ENCODE measurements at regions not wholly inside any gene's neighbourhood (a gene's known extent, or its start where the extent isn't known, plus 50 kb on each side); places are given as distances from the start of the nearest gene placed in this dataset.

DNA sequence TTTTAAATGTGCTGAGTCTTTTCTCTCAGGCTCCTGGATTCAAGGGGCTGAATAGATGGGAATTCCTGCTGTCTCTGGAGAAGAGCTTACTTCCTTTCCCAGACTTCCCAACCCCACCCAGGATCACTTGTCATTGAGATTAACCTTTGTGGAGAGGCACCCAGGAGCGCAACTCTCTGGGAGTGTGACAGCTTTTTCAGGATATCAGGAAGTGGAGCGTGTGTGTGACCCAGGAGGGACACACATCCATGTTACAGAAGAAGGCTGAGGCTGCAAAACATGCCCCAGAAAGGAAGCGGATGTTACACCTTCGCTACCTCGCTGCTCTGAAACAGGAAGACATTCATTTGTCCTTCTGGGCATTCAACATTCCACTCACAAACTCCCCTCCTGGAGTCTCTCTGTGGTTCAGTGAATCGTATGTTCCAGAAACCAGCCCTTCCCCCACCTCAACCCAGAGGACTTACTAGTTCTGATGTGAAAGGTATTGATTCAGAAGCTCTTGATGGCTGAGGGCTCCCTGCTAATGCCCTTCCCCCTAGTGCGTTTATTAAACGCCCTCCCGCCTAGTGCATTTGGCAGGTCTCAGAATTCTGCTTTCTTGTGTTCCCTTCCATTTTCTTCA lies 523.9 kb downstream of the TNS1 start:
- Histone ChIP-seq H3K27me3 (ENCODE audit: control insufficient read depth in 1 of 2, insufficient read depth in 2 of 2, low read length in 1 of 2) (no peaks in the 10 kb centered on the region), H3K36me3 (ENCODE audit: control insufficient read depth in 1 of 2, insufficient read depth in 2 of 2, low read length in 1 of 2) (no peaks in the 10 kb centered on the region), H3K9me3 (ENCODE audit: control insufficient read depth, low read length) (no peaks in the 10 kb centered on the region), H3K4me1 (ENCODE audit: control insufficient read depth in 1 of 2, insufficient read depth in 2 of 2, low read length in 2 of 2) (no peaks in the 10 kb centered on the region), H3K27ac (ENCODE audit: low read depth in 1 of 2, low read length in 2 of 2) (no peak overlapping the region), H3K4me3 (ENCODE audit: low read length in 2 of 2) (no peak overlapping the region)
- no peak for DNase-seq
- 90 to 92% methylated on average over 9 of the region's 9 CpGs for WGBS, 2 donors
- intact Hi-C loops (cut with DNase I), result no loop called here
- no peak for ATAC-seq (ENCODE audit: low FRiP score)

DNA sequence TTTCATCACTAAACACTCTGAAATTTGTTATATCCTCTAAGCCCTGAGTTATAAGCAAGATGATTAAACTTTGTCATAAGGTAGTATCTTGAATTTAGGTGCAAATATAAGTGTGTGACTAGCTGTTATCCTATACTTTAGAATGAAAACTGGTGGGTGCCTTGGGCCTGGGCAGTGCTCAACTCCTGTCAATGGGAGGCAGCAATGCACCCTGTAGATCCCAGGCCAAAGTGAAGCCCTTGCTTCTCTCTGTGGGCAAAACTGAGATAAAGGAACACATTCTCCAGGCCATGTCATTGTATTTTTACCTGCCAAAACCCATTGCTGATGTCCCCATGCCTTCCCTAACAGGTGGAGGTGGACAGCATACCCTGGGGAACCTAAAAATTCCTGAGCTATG lies 525.2 kb downstream of the TNS1 start:
- DNase-seq, result no peak
- H3K36me3 ChIP-seq (ENCODE audit: control insufficient read depth in 1 of 2, insufficient read depth in 2 of 2, low read length in 1 of 2), result no peaks in the 10 kb centered on the region
- H3K27me3 ChIP-seq (ENCODE audit: control insufficient read depth in 1 of 2, insufficient read depth in 2 of 2, low read length in 1 of 2), result no peaks in the 10 kb centered on the region
- no peak overlapping the region for H3K4me3 ChIP-seq (ENCODE audit: low read length in 2 of 2)
- no peaks in the 10 kb centered on the region for H3K9me3 ChIP-seq (ENCODE audit: control insufficient read depth, low read length)
- no peaks in the 10 kb centered on the region for H3K4me1 ChIP-seq (ENCODE audit: control insufficient read depth in 1 of 2, insufficient read depth in 2 of 2, low read length in 2 of 2)
- no peak for ATAC-seq (ENCODE audit: low FRiP score)
- no peak overlapping the region for H3K27ac ChIP-seq (ENCODE audit: low read depth in 1 of 2, low read length in 2 of 2)
- intact Hi-C loops (cut with DNase I), result no loop called here

DNA sequence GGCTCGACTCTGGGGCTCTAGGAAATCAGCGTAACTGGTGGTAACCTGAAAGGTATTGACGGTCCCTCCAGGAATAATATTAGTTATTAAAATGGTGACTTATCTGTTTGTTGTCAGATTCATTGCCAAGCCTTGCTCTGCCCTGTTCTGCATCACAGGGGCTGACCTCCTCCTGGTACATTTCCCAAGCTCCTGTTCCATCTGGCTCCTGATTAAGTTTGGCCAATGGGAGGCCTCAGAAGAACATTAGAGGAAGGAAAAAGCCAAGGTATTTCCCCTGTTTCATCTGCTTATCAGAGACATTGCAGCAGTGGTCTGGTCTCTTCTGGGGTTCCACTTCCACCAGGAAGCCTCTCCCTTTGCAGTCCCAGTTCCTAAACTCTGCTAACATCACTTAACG lies 527.0 kb downstream of the TNS1 start:
- no peaks in the 10 kb centered on the region for H3K36me3 ChIP-seq (ENCODE audit: control insufficient read depth in 1 of 2, insufficient read depth in 2 of 2, low read length in 1 of 2)
- H3K4me1 ChIP-seq (ENCODE audit: control insufficient read depth in 1 of 2, insufficient read depth in 2 of 2, low read length in 2 of 2), result no peaks in the 10 kb centered on the region
- no peak overlapping the region for H3K4me3 ChIP-seq (ENCODE audit: low read length in 2 of 2)
- 95 to 97% methylated on average over 4 of the region's 4 CpGs for WGBS, 2 donors
- H3K27ac ChIP-seq (ENCODE audit: low read depth in 1 of 2, low read length in 2 of 2), result no peak overlapping the region
- H3K27me3 ChIP-seq (ENCODE audit: control insufficient read depth in 1 of 2, insufficient read depth in 2 of 2, low read length in 1 of 2), result no peaks in the 10 kb centered on the region
- H3K9me3 ChIP-seq (ENCODE audit: control insufficient read depth, low read length), result no peaks in the 10 kb centered on the region
- DNase-seq, result no peak
- intact Hi-C loops (cut with DNase I), result no loop called here
- no peak for ATAC-seq (ENCODE audit: low FRiP score)

DNA sequence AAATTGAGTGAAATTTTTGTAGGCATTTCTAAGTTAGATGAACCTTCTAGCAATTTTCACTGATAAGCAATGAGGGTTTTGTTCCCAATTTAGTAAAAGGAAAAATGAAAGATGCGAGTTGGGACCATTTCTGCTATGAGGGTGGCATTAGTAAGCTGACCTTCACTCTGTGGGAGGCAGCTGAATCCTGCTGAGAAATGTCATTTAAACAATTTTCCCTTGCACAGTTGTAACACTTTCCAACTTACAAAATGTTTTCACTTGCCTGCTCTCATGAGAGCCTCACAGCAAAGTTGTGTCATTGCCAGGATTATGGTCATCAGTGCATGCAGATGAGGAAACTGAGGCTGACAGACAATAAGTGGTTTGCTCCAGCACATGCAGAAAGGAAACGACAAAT lies 527.7 kb downstream of the TNS1 start:
- 93 to 94% methylated on average over 2 of the region's 2 CpGs for WGBS, 2 donors
- no peaks in the 10 kb centered on the region for H3K36me3 ChIP-seq (ENCODE audit: control insufficient read depth in 1 of 2, insufficient read depth in 2 of 2, low read length in 1 of 2)
- no peak overlapping the region for H3K27ac ChIP-seq (ENCODE audit: low read depth in 1 of 2, low read length in 2 of 2)
- H3K4me1 ChIP-seq (ENCODE audit: control insufficient read depth in 1 of 2, insufficient read depth in 2 of 2, low read length in 2 of 2), result no peaks in the 10 kb centered on the region
- no peak overlapping the region for H3K4me3 ChIP-seq (ENCODE audit: low read length in 2 of 2)
- DNase-seq, result no peak
- H3K9me3 ChIP-seq (ENCODE audit: control insufficient read depth, low read length), result no peaks in the 10 kb centered on the region
- no peak for ATAC-seq (ENCODE audit: low FRiP score)
- intact Hi-C loops (cut with DNase I), result no loop called here
- H3K27me3 ChIP-seq (ENCODE audit: control insufficient read depth in 1 of 2, insufficient read depth in 2 of 2, low read length in 1 of 2), result no peaks in the 10 kb centered on the region

DNA sequence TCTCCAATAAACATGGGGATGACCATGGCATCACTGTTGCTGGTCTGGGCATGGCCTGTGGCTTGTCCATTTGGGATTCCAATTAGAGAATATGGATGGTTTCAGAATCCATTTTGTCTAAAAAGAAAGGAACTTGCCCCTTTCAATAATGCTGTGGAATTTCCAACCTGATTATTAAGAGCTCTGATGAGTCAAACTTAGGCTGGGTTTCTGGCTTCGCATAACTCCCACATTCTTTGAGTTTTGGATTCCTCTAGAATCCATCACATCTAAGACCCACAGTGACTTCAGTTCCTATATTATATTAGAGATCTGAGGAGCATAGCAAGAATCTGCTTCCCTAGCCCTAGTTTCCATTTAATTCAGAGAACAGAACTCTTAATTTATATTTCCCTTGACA lies 531.5 kb downstream of the TNS1 start:
- ATAC-seq (ENCODE audit: low FRiP score) (no peak), DNase-seq (no peak)
- 82 to 86% methylated on average over 1 of the region's 1 CpG for WGBS, 2 donors
- Histone ChIP-seq H3K9me3 (ENCODE audit: control insufficient read depth, low read length) (no peaks in the 10 kb centered on the region), H3K27me3 (ENCODE audit: control insufficient read depth in 1 of 2, insufficient read depth in 2 of 2, low read length in 1 of 2) (no peaks in the 10 kb centered on the region), H3K4me3 (ENCODE audit: low read length in 2 of 2) (no peak overlapping the region), H3K4me1 (ENCODE audit: control insufficient read depth in 1 of 2, insufficient read depth in 2 of 2, low read length in 2 of 2) (no peaks in the 10 kb centered on the region), H3K27ac (ENCODE audit: low read depth in 1 of 2, low read length in 2 of 2) (no peak overlapping the region), H3K36me3 (ENCODE audit: control insufficient read depth in 1 of 2, insufficient read depth in 2 of 2, low read length in 1 of 2) (no peaks in the 10 kb centered on the region)
- intact Hi-C loops (cut with DNase I), result no loop called here

DNA sequence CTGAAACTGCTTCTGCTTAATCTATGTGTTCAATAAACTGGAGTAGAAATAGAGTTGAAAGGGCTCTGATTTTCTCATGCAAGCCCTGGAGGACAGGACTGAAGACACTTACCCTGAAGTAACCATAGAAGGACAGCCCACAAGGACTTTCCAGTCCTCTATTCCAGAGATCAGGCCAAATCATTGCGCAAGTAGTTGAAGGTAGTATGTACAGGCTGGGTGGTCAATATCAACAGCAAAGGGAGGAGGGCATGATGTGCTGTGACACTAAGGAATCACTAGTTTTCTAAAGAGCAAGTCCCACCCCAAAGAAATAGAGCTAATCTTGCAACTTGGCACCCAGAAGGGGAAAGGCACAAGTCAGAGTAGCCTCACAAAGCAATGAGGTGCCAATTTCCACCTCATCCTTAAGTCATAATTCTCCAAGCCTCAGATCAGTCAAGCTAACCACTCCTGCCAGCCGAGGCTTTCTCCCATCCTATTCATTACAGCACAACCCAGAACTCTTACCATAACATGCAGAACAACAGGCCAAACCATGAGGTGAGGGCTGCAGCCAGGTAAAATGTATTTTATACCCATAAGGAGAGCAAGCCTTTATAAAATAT lies 533.5 kb downstream of the TNS1 start:
- no peak overlapping the region for H3K27ac ChIP-seq (ENCODE audit: low read depth in 1 of 2, low read length in 2 of 2)
- no peaks in the 10 kb centered on the region for H3K27me3 ChIP-seq (ENCODE audit: control insufficient read depth in 1 of 2, insufficient read depth in 2 of 2, low read length in 1 of 2)
- H3K36me3 ChIP-seq (ENCODE audit: control insufficient read depth in 1 of 2, insufficient read depth in 2 of 2, low read length in 1 of 2), result no peaks in the 10 kb centered on the region
- H3K9me3 ChIP-seq (ENCODE audit: control insufficient read depth, low read length), result no peaks in the 10 kb centered on the region
- intact Hi-C loops (cut with DNase I), result no loop called here
- WGBS, 2 donors, result 88 to 90% methylated on average over 2 of the region's 2 CpGs
- no peaks in the 10 kb centered on the region for H3K4me1 ChIP-seq (ENCODE audit: control insufficient read depth in 1 of 2, insufficient read depth in 2 of 2, low read length in 2 of 2)
- DNase-seq (no peak), ATAC-seq (ENCODE audit: low FRiP score) (no peak)
- no peak overlapping the region for H3K4me3 ChIP-seq (ENCODE audit: low read length in 2 of 2)

DNA sequence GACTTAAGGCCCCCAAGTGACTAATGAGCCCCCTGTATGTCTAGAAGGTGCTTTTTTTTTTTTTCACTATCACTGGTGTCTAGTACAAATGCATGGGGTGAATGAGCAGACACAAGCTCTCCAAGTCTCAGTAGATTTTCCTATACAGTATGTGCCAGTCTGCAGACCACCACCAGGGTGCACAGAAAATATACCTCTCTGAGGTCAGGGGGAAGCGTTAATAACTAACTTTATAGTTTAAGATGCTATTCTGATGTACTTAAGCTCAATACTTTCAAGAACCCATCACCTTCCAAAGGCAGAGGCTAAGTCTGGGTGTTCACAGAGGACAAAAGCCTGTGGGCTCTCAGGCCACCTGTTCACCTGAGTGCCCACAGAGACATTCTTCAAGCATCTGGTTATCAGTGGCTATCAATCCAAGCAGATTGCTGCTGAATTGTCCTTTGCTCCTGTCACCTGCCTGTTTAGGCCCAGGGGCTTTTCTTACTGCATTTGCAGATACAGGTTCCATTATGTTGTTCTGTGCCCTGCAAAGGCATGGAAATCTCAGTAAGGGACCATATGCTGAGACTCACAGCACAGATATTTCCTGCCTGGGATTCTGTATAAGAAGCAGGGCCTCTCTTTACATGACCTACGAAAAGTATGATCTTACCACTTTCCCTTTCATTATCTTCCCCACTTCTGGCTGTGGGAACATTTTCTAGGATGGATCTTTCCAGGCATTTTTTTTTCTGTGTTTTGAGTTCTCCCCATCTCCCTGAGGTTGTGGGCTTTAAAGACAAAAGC lies 534.6 kb downstream of the TNS1 start:
- H3K27ac ChIP-seq (ENCODE audit: low read depth in 1 of 2, low read length in 2 of 2), result no peak overlapping the region

DNA sequence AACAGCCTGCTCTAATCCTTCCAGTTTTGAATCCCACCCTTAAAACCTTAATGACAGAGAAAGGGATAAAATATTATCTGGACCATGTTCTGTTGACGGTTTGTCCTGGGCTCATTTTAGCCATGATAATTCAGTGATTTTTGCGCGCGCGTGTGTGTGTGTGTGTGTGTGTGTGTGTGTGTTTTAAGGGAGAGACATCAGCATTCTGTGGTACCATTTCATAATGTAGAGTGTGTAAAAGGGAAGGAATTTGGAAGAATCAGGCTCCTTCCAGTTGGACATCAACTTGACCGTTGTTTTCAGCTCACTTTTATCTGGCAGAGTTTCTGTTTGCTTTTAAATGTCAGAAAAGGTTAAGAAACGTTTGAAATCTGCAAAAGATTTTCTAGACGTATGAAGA lies 535.5 kb downstream of the TNS1 start:
- no peak for DNase-seq
- no peak overlapping the region for H3K27ac ChIP-seq (ENCODE audit: low read depth in 1 of 2, low read length in 2 of 2)

More for the DNA sequence above, 534.6 kb downstream of the TNS1 start:
- intact Hi-C loops (cut with DNase I), result no loop called here
- peaks cover 0 to under 1% of the 10 kb centered on the region in 2 donors for H3K4me1 ChIP-seq (ENCODE audit: control insufficient read depth in 1 of 2, insufficient read depth in 2 of 2, low read length in 2 of 2)
- no peaks in the 10 kb centered on the region for H3K27me3 ChIP-seq (ENCODE audit: control insufficient read depth in 1 of 2, insufficient read depth in 2 of 2, low read length in 1 of 2)
- no peaks in the 10 kb centered on the region for H3K36me3 ChIP-seq (ENCODE audit: control insufficient read depth in 1 of 2, insufficient read depth in 2 of 2, low read length in 1 of 2)
- no peak overlapping the region for H3K4me3 ChIP-seq (ENCODE audit: low read length in 2 of 2)
- H3K9me3 ChIP-seq (ENCODE audit: control insufficient read depth, low read length), result no peaks in the 10 kb centered on the region
- ATAC-seq (ENCODE audit: low FRiP score) (no peak), DNase-seq (no peak)
- 86 to 91% methylated on average over 2 of the region's 2 CpGs for WGBS, 2 donors

DNA sequence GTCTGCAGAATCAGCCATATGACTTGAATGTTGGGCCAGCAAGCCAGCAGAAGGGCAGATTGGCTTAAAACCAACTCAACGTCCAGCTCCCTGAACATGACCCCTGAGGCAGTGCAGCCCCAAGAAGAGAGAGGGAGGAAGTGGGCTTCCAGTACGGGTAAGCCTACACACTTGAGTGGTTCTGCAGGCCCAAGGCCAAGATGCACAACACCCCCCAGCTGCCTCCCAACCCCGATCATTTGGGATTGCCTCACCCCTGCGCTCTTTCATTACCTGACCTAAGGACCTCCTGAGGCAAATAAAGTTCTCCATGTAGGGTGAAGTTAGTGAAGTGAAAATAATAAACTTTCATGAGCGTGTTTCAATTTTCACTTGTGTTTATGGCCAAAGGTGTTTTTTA lies 536.0 kb downstream of the TNS1 start:
- Histone ChIP-seq H3K27me3 (ENCODE audit: control insufficient read depth in 1 of 2, insufficient read depth in 2 of 2, low read length in 1 of 2) (no peaks in the 10 kb centered on the region), H3K27ac (ENCODE audit: low read depth in 1 of 2, low read length in 2 of 2) (no peak overlapping the region), H3K9me3 (ENCODE audit: control insufficient read depth, low read length) (no peaks in the 10 kb centered on the region), H3K4me1 (ENCODE audit: control insufficient read depth in 1 of 2, insufficient read depth in 2 of 2, low read length in 2 of 2) (peaks cover 0 to 4% of the 10 kb centered on the region in 2 donors), H3K4me3 (ENCODE audit: low read length in 2 of 2) (no peak overlapping the region), H3K36me3 (ENCODE audit: control insufficient read depth in 1 of 2, insufficient read depth in 2 of 2, low read length in 1 of 2) (no peaks in the 10 kb centered on the region)
- ATAC-seq (ENCODE audit: low FRiP score), result no peak
- intact Hi-C loops (cut with DNase I), result no loop called here
- no peak for DNase-seq
- WGBS, 2 donors, result 81 to 83% methylated on average over 5 of the region's 5 CpGs

More for the DNA sequence above, 535.5 kb downstream of the TNS1 start:
- no peaks in the 10 kb centered on the region for H3K27me3 ChIP-seq (ENCODE audit: control insufficient read depth in 1 of 2, insufficient read depth in 2 of 2, low read length in 1 of 2)
- peak; percentile 44 for ATAC-seq (ENCODE audit: low FRiP score)
- intact Hi-C loops (cut with DNase I), result no loop called here
- no peaks in the 10 kb centered on the region for H3K9me3 ChIP-seq (ENCODE audit: control insufficient read depth, low read length)
- no peaks in the 10 kb centered on the region for H3K36me3 ChIP-seq (ENCODE audit: control insufficient read depth in 1 of 2, insufficient read depth in 2 of 2, low read length in 1 of 2)
- peaks cover 0 to 4% of the 10 kb centered on the region in 2 donors for H3K4me1 ChIP-seq (ENCODE audit: control insufficient read depth in 1 of 2, insufficient read depth in 2 of 2, low read length in 2 of 2)
- no peak overlapping the region for H3K4me3 ChIP-seq (ENCODE audit: low read length in 2 of 2)
- 53 to 62% methylated on average over 8 of the region's 8 CpGs for WGBS, 2 donors

All from aorta (tissue), 5 donors.